PC-3 (cell line): ENCODE measurements at regions not wholly inside any gene's neighbourhood (a gene's known extent, or its start where the extent isn't known, plus 50 kb on each side); places are given as distances from the start of the nearest gene placed in this dataset.
"Not testable (repeated sequence)": the region's sequence is repeated elsewhere in the genome, so short reads cannot be mapped to it uniquely, and the experiment has no call there.

Source experiments
- ATAC-seq: fragments of 200-7000 bp; cut with Tn5 transposase; 2 replicates; pipeline ENCODE4 v1.9.1; 2020; ENCODE audit warnings: mild to moderate bottlenecking, moderate library complexity
- BruUV-seq: library from RNA; stranded (reverse); fragments of 400-500 nt; replicated peaks from 2 replicates; lab custom pipeline; 2021; lab: Mats Ljungman, UMichigan
- CTCF ChIA-PET: fragments of 300-600 bp; sonication (Branson Sonifier 250); formaldehyde crosslinking; loops from one replicate; lab custom pipeline; 2022; ENCODE audit warnings: antibody characterized with exemption; lab: Charles Lee
- POLR2A ChIA-PET: fragments of 300-600 bp; sonication (Branson Sonifier 250); formaldehyde crosslinking; loops from one replicate; lab custom pipeline; 2022; ENCODE audit warnings: antibody characterized with exemption; ENCODE audit not compliant: unreplicated experiment; lab: Charles Lee
- DNase-seq: peaks from one replicate; pipeline ENCODE4 v3.0.0-alpha.2; 2015
- H2AFZ ChIP-seq: fragments of 300-600 bp; sonication (generic); 2 replicates; pipeline ENCODE4 v1.6.0; 2016; ENCODE audit warnings: antibody characterized with exemption, low read length
- H3F3A ChIP-seq: fragments of 300-600 bp; sonication (generic); one replicate; pipeline ENCODE4 v1.6.0; 2017; ENCODE audit warnings: antibody characterized with exemption, low read length, control low read depth, mild to moderate bottlenecking; ENCODE audit not compliant: unreplicated experiment
- H3K27ac ChIP-seq: fragments of 300-600 bp; sonication (generic); 2 replicates; pipeline ENCODE4 v1.5.1; 2016; ENCODE audit warnings: mild to moderate bottlenecking, low read length
- H3K27me3 ChIP-seq: fragments of 300-600 bp; sonication (generic); 2 replicates; pipeline ENCODE4 v1.6.1; 2016; ENCODE audit warnings: low read length, mixed read lengths
- H3K36me3 ChIP-seq: fragments of 300-600 bp; sonication (generic); 2 replicates; pipeline ENCODE4 v1.6.1; 2016; ENCODE audit warnings: low read depth, mixed run types, low read length, mixed read lengths
- H3K4me1 ChIP-seq: fragments of 300-600 bp; sonication (generic); 2 replicates; pipeline ENCODE4 v1.5.1; 2016; ENCODE audit warnings: low read length; ENCODE audit not compliant: insufficient read depth
- H3K4me2 ChIP-seq: fragments of 300-600 bp; sonication (generic); 2 replicates; pipeline ENCODE4 v1.6.0; 2016; ENCODE audit warnings: low read length
- H3K4me3 ChIP-seq: fragments of 300-600 bp; sonication (generic); 2 replicates; pipeline ENCODE4 v1.5.1; 2016; ENCODE audit warnings: mild to moderate bottlenecking, low read length, mixed read lengths
- H3K79me2 ChIP-seq: fragments of 300-600 bp; sonication (generic); 2 replicates; pipeline ENCODE4 v1.6.1; 2017; ENCODE audit warnings: low read length, mixed read lengths
- H3K9ac ChIP-seq: fragments of 300-600 bp; sonication (generic); 2 replicates; pipeline ENCODE4 v1.6.0; 2016; ENCODE audit warnings: mild to moderate bottlenecking, low read length
- H3K9me2 ChIP-seq: fragments of 300-600 bp; sonication (generic); replicated peaks from 2 replicates; pipeline ENCODE4 v1.6.1; 2016; ENCODE audit warnings: mixed run types, low read length, mixed read lengths
- H3K9me3 ChIP-seq: fragments of 300-600 bp; sonication (generic); 2 replicates; pipeline ENCODE4 v1.6.1; 2016; ENCODE audit warnings: low read length, mixed read lengths
- H4K20me1 ChIP-seq: fragments of 300-600 bp; sonication (generic); 2 replicates; pipeline ENCODE4 v1.6.1; 2016; ENCODE audit warnings: low read length, mixed read lengths
- CTCF ChIP-seq: fragments of 300-600 bp; sonication (generic); conservative IDR thresholded peaks from 2 replicates; pipeline ENCODE4 v1.5.1; 2017; ENCODE audit warnings: antibody characterized with exemption, low read depth, mild to moderate bottlenecking, low read length
- EZH2 ChIP-seq: fragments of 300-600 bp; sonication (generic); IDR thresholded peaks from one replicate; pipeline ENCODE4 v1.6.1; 2017; ENCODE audit warnings: antibody characterized with exemption, mild to moderate bottlenecking, low read length; ENCODE audit not compliant: unreplicated experiment
- EZH2phosphoT487 ChIP-seq: fragments of 300-600 bp; sonication (generic); IDR thresholded peaks from 2 replicates; pipeline ENCODE4 v1.6.1; 2018; ENCODE audit warnings: mild to moderate bottlenecking, antibody characterized with exemption, low read length, borderline replicate concordance
- intact Hi-C: fragments of 100-400 bp; cut with micrococcal nuclease; formaldehyde crosslinking; loops from 2 replicates; pipeline ENCODE4 v1.9.0; 2023

DNA sequence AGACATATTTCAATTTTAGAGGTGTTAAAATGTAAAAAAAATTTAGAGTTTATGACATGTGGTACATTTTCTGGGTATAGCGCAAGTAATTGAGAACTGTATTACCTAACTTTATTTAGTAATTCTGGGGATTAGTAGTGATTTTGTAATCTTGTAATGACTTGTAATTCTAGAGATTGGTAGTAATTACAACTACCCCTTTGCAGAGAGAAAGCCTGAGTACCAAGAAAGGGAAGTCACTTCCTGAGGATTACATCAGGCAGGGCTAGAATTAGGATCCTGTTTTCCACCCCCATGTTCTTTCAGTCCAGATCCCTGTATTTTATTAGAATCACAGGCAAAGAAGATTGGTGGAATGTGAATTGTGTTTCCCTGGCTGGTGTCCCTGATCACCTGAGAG lies 274.9 kb downstream of the KCNRG start:
- ATAC-seq (no peak), DNase-seq (no peak)
- no TSS peak for BruUV-seq
- H3K9me2 ChIP-seq, result no peaks in the 10 kb centered on the region
- intact Hi-C loops, result no loop called here
- no peak overlapping the region for H3K27ac ChIP-seq
- POLR2A ChIA-PET, result no interaction called here
- H3K4me3 ChIP-seq, result no peak overlapping the region
- no peak overlapping the region for H3K9ac ChIP-seq
- no peak for TF ChIP-seq CTCF
- no peak for TF ChIP-seq EZH2
- no peak for TF ChIP-seq EZH2phosphoT487
- no peaks in the 10 kb centered on the region for H3K27me3 ChIP-seq
- H3K9me3 ChIP-seq, result no peaks in the 10 kb centered on the region
- no peaks in the 10 kb centered on the region for H4K20me1 ChIP-seq
- H3K79me2 ChIP-seq, result no peaks in the 10 kb centered on the region
- no peaks in the 10 kb centered on the region for H3K36me3 ChIP-seq
- no peak overlapping the region for H3K4me2 ChIP-seq
- no peaks in the 10 kb centered on the region for H3K4me1 ChIP-seq
- no peak overlapping the region for H2AFZ ChIP-seq
- CTCF ChIA-PET, result no interaction called here
- H3F3A ChIP-seq, result no peaks in the 10 kb centered on the region

DNA sequence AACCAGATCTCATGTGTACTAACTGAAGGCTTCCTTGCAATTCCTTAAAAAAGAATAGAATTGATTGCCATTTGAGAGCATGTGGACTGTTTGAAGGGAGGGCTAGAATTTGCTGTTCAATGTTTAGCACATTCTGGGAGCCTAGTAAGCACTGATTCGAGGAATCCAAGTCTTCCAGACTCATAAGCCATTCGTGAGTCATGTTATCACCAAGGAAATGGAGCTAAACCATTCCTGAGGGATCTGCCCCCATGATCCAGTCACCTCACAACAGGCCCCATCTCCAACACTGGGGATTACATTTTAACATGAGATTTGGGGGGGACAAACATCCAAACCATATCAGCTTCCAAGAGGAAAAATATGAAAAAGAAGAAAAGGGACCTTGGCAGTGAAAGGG lies 276.4 kb downstream of the KCNRG start:
- ChIA-PET POLR2A (no interaction called here), CTCF (no interaction called here)
- H3F3A ChIP-seq, result no peaks in the 10 kb centered on the region
- H3K4me3 ChIP-seq, result no peak overlapping the region
- no peak for DNase-seq
- H3K9me3 ChIP-seq, result no peaks in the 10 kb centered on the region
- no peaks in the 10 kb centered on the region for H3K79me2 ChIP-seq
- H3K4me1 ChIP-seq, result no peaks in the 10 kb centered on the region
- H3K4me2 ChIP-seq, result no peak overlapping the region
- H3K36me3 ChIP-seq, result no peaks in the 10 kb centered on the region
- H3K27ac ChIP-seq, result no peak overlapping the region
- H2AFZ ChIP-seq, result no peak overlapping the region
- H3K9me2 ChIP-seq, result no peaks in the 10 kb centered on the region
- TF ChIP-seq CTCF (no peak), EZH2phosphoT487 (no peak), EZH2 (no peak)
- no peak for ATAC-seq
- intact Hi-C loops, result no loop called here
- BruUV-seq, result no TSS peak
- H4K20me1 ChIP-seq, result no peaks in the 10 kb centered on the region
- H3K27me3 ChIP-seq, result no peaks in the 10 kb centered on the region
- H3K9ac ChIP-seq, result no peak overlapping the region

DNA sequence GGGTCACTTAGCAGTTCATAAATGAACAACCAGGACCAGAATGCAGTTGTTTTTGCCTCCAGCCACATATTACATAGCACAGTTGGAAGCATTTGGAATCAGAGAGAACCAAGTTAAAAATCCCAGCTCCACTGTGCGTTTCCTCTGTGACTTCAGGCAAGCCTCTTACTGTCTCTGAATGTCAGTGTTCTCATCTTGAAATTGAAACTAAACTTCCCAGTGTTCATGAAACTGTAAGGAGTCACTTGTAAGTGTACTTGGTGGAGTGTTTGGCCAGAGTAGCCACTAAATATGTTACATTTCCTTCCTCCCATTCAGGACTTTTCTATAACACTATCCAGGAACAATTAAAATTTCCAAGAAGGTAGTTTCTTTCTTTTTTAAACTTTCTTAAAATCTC lies 276.8 kb downstream of the KCNRG start:
- no peaks in the 10 kb centered on the region for H3K27me3 ChIP-seq
- intact Hi-C loops, result no loop called here
- POLR2A ChIA-PET, result no interaction called here
- BruUV-seq, result no TSS peak
- H3K27ac ChIP-seq, result no peak overlapping the region
- no peak for ATAC-seq
- no peak for DNase-seq
- no peaks in the 10 kb centered on the region for H3K9me2 ChIP-seq
- CTCF ChIA-PET, result no interaction called here
- no peak overlapping the region for H2AFZ ChIP-seq
- TF ChIP-seq EZH2phosphoT487 (no peak), EZH2 (no peak), CTCF (no peak)
- H3K9ac ChIP-seq, result no peak overlapping the region
- no peaks in the 10 kb centered on the region for H3K9me3 ChIP-seq
- H3K4me2 ChIP-seq, result no peak overlapping the region
- no peaks in the 10 kb centered on the region for H3K4me1 ChIP-seq
- H3F3A ChIP-seq, result no peaks in the 10 kb centered on the region
- H3K36me3 ChIP-seq, result no peaks in the 10 kb centered on the region
- H4K20me1 ChIP-seq, result no peaks in the 10 kb centered on the region
- no peak overlapping the region for H3K4me3 ChIP-seq
- no peaks in the 10 kb centered on the region for H3K79me2 ChIP-seq

DNA sequence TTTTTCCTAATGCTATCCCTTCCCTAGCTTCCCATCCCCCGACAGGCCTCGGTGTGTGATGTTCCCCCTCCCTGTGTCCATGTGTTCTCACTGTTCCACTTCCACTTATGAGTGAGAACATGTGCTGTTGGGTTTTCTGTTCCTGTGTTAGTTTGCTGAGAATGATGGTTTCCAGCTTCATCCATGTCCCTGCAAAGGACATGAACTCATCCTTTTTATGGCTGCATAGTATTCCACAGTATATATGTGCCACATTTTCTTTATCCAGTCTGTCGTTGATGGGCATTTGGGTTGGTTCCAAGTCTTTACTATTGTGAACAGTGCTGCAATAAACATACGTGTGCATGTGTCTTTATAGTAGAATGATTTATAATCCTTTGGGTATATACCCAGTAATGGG lies 279.2 kb downstream of the KCNRG start:
- H3K36me3 ChIP-seq, H3K27me3 ChIP-seq, H3K9me3 ChIP-seq, H3K4me1 ChIP-seq, H3K4me3 ChIP-seq, ATAC-seq, H3K9ac ChIP-seq, POLR2A ChIA-PET, H3K9me2 ChIP-seq, H3F3A ChIP-seq, DNase-seq, H2AFZ ChIP-seq, H3K27ac ChIP-seq, H4K20me1 ChIP-seq, H3K79me2 ChIP-seq, H3K4me2 ChIP-seq, BruUV-seq, intact Hi-C loops: not testable (repeated sequence)
- CTCF ChIA-PET, result interaction anchor here (0.6 kb wide), 1 partner anchor 63 kb away, joined by 3 read pairs; no protein-coding TSS in a partner anchor
